GM12864 (cell line): ENCODE measurements at regions not wholly inside any gene's neighbourhood (a gene's known extent, or its start where the extent isn't known, plus 50 kb on each side); places are given as distances from the start of the nearest gene placed in this dataset.

Experiments used
- DNase-seq: peaks from one replicate; pipeline ENCODE4 v3.0.0-alpha.2; 2011; ENCODE audit warnings: low read depth
- H3K4me3 ChIP-seq: 2 replicates; pipeline ENCODE4 v1.5.1; 2011; ENCODE audit warnings: mild to moderate bottlenecking, low read depth, low read length, control low read depth
- TF ChIP-seq, protein P1 (sequence below): IDR thresholded peaks from 2 replicates; pipeline ENCODE4 v1.5.1; 2011; ENCODE audit warnings: low read depth, mild to moderate bottlenecking, moderate library complexity, low read length, control low read depth, inconsistent platforms; ENCODE audit errors: missing control alignments

DNA sequence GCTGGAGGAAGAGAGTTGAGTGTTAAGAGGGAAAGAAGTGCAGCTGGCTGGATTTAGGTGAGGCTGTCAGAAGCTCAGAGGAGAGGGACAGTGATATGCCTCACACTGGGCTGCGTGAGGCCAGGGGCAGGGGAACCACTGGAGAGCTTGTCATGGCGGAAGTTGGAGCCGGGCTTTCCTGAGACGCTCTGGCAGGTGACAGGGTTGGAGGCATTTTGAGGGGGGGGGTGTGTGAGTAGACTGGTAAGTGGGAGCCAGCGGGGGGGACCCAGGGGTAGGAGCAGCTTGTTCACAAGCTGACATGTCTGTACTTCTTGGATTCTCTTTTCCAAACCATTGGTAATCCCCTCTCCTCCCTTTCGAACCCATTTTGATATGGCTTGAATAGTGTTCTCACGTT, 331.5 kb upstream of the RGMA start:
- DNase-seq = no peak
- TF ChIP-seq, protein P1, sequence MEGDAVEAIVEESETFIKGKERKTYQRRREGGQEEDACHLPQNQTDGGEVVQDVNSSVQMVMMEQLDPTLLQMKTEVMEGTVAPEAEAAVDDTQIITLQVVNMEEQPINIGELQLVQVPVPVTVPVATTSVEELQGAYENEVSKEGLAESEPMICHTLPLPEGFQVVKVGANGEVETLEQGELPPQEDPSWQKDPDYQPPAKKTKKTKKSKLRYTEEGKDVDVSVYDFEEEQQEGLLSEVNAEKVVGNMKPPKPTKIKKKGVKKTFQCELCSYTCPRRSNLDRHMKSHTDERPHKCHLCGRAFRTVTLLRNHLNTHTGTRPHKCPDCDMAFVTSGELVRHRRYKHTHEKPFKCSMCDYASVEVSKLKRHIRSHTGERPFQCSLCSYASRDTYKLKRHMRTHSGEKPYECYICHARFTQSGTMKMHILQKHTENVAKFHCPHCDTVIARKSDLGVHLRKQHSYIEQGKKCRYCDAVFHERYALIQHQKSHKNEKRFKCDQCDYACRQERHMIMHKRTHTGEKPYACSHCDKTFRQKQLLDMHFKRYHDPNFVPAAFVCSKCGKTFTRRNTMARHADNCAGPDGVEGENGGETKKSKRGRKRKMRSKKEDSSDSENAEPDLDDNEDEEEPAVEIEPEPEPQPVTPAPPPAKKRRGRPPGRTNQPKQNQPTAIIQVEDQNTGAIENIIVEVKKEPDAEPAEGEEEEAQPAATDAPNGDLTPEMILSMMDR = no peak
- H3K4me3 ChIP-seq = no peak overlapping the region

DNA sequence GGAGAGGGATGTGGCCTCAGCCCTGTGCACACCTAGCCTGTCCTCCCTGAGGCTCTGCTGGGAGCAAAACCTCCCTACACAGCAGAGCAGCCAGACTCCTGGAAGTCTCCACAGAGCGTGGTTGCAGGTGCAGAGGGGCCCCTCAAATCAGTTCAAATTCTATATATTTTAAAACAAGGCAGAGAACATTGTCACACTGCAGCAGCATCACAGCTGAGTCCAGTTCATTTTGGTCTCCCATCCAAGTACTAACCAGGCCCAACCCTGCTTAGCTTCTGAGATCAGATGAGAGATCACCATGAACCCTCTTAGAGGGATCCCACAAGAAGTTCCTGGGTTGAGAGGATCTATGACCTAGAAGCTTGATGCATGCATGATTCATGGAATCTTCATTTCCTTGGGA, 331.0 kb upstream of the RGMA start:
- no peak for DNase-seq
- no peak overlapping the region for H3K4me3 ChIP-seq
- TF ChIP-seq, protein P1 = no peak

DNA sequence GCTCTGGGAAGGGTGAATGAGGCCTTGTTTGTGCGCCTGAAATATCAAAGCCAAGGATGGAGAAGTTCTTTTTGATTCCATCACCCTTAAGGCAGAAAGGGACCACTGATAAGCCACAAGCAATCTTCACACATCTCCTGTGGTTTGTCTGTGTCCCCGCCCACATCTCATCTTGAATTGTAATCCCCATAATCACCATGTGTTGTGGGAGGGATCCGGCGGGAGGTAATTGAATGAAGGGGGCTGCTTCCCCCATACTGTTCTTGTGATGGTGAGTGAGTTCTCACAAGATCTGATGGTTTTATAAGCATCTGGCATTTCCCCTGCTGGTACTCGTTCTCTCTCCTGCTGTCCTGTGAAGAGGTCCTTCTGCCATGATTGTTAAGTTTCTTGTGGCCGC, 329.6 kb upstream of the RGMA start:
- no peak overlapping the region for H3K4me3 ChIP-seq
- TF ChIP-seq, protein P1 = no peak
- DNase-seq = no peak

DNA sequence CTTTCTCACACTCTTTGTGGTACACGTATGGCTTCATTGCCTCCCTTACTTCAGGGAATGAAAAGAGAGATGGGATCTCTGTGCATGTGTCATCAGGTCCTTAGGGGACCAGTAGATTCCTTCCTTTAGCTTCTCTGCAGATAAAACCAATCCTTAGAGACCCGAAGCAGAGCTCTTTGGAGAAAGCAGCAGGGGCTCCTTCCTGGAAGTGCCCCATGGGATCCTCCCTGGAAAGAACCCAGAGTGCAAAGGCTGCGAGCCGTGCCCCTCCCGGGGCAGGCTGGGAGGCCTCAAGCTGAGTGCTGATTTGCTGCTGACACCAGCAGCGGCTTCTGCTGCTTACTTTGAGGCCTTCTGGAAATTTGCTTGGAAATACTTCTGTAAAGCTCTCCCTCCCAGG, 328.6 kb upstream of the RGMA start:
- TF ChIP-seq, protein P1 = no peak
- DNase-seq = no peak
- H3K4me3 ChIP-seq = no peak overlapping the region

DNA sequence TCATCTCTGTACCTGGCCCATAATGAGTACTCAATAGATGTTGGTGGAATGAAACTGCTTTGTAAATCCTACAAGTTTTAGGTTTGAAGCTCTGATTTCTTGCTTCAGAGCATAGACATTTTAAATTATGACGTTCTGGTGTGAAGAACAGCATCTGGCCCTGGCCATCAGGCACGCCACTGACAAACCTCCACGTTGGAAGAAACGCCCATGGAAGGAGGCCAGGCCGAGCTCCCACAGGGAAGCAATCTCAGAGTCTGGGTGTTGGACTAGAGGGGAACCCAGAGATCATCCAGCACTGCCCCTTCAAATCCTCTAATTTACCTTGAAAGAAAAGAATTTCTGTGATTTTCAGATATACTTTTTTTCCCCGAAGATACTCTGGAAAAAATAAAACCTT, 328.1 kb upstream of the RGMA start:
- no peak for DNase-seq
- no peak overlapping the region for H3K4me3 ChIP-seq
- TF ChIP-seq, protein P1 = no peak

DNA sequence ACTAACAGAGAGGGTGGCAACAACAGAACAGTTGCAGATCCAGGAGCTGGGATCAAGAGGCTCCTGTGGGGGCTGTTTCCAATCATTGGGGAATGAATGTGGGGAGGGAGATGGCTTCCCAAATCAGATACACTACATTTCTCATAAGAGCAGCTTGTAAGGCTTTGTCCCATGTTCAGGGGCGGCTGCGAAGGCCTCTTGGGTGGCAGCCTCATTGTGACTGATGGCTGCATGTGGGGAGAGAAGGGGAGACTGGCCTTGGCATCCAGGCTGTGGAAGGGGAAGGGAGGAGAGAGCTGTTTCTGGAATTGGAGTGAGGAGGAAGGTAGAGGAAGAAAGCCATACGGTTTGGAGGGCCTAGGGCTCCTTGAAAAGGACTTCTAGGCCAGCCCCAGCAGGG, 326.6 kb upstream of the RGMA start:
- TF ChIP-seq, protein P1 = no peak
- DNase-seq = no peak
- no peak overlapping the region for H3K4me3 ChIP-seq

DNA sequence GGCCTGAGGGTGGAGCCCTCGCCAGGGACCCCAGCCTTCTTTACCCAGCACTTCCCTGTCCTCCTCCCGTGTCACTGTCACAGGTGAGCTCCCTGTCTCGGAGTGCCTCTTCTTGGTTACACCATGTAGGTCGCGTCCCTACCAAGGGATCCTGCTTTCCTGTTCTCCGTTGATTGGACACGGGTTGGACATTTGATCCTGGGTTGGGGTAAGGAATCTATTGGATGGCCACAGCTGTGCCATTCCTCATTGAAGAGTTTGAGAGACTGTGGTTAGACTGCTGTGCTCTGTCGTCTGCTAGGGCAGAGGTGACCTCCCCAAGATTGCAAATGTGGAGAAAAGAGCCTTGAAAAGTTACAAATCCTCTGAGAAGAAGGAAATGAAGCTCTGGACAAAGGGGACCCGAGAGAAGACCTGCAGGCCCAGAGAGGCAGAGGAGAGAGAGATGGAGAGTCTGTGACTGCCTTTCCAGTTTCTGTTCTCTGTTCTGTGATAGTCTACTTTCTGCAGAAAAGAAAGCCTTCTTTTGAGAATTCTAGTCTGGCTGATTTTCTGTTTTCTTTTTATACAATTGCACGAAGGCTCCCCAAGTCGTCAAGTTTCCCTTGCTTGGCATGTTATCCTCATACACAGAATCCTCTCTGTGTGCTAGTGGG, 325.7 kb upstream of the RGMA start:
- H3K4me3 ChIP-seq = no peak overlapping the region
- TF ChIP-seq, protein P1 = no peak
- no peak for DNase-seq
